ENCODE measurements at regions not wholly inside any gene's neighbourhood (a gene's known extent, or its start where the extent isn't known, plus 50 kb on each side); places are given as distances from the start of the nearest gene placed in this dataset.
"Not testable (repeated sequence)": the region's sequence is repeated elsewhere in the genome, so short reads cannot be mapped to it uniquely, and the experiment has no call there.

DNA sequence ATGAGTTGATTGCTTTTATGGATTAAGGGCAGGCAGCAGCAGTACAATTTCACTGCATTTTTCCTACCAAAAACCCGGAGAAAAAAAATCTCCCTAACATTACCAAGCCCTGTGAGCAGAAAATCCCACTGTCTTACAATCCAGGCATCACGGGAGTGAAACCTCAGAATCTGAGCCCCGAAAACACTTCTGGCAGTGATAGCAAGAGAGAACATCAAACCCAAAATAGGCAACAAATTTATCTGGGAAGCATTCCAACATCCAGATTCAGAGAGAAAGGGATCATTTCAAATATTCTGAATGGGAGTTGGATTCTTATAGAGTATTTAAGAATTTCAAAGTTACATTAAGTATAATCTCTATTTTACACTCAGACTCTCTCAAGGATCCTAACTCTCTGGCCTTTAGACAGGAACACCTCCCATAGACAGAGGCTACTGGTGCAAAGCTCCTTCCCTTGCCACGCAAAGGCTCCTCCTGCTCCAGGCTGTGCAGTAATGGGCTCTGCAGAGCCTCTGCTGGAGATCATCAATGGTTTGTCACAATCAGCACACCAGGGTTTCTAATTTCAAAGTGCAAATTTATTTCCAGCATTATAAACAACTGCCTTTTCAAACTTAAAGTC is 256.9 kb downstream of the PARM1 start:
- no peak for DNase-seq (ENCODE audit: low read depth)

GRCh38 chr4:75180790-75181776 is 248.2 kb downstream of the PARM1 start:
- no peak for DNase-seq (ENCODE audit: low read depth)

DNA sequence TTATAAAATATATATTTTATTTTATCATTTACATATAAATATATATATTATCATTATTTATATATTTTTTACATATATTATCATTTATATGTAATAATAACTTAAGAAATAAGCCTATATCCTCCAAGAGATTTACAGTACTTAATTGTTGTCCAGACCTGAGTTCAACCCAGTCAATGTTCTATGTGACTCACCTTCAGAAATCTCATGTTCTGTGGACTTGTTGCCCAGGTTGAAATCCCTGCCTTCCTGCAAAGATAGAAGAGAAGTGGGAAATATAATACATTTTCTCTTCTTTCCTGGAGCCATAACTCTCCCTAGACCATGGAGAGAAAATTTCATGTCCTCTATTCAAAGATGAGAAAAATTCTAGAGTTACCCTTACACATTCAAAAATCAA is 247.3 kb downstream of the PARM1 start:
- no peak for DNase-seq (ENCODE audit: low read depth)

DNA sequence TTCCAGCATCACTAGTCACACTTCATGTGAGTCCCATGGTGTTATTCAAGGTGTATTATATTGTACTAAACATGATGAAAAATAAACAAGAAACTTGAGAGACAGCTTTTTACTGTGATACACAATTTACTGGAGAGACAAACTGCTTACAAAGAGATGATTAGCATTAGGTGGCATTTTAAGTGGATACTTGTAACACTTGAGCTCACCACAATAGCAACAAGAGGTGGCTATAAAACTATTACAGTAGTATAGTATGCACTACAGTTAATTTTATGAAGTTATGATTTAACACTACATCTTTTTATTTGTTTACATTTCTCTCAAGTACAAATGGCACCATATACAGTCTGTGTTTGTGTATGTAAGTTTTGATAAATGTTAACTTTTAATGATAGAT is 246.6 kb downstream of the PARM1 start:
- no peak for DNase-seq (ENCODE audit: low read depth)

DNA sequence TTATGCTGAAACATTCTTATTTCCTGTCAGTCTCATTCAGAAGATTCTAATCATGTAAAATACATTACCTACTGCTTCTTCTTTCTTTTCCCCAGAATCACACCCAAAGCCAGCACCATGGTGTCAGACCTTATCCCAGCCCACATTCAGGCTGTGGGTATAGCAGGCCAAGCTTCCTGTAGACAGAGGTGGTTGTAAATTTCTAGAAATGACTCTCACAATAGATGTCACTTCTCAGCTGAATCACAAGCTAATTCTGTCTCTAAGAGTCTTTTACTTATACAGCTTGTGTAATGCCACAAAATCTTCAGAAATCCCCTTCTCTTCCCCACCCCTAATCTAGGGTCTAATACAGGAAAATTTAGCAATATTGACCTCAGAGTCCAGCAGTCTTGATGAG is 239.6 kb downstream of the PARM1 start:
- DNase-seq (ENCODE audit: low read depth): no peak

DNA sequence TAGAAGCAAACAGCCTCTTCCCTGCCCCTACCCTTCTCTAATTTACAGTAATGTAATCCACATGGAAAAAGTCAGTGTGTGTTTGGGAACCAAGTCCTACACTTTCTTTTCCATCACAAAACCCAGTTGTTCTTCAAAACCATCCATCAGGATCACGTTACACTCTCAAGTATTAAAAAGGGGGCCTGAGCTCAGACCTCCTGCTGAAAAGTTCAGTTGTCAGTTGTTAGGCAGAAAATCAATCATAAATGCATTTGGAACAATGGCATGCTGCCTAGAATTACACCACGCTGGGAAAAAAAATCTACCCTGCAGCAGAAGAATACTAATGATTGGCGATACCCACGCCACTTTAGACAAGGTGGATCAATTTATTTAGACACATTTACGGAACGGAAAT is 236.5 kb downstream of the PARM1 start:
- DNase-seq (ENCODE audit: low read depth): no peak

- no peak for DNase-seq (ENCODE audit: low read depth)
Measured at GRCh38 chr4:75169020-75169419, 236.1 kb downstream of the PARM1 start.

- no peak for DNase-seq (ENCODE audit: low read depth)
Measured at GRCh38 chr4:75168548-75168947, 235.6 kb downstream of the PARM1 start.

GRCh38 chr4:75165100-75165499 is 232.2 kb downstream of the PARM1 start:
- not testable (repeated sequence) for DNase-seq (ENCODE audit: low read depth)

GRCh38 chr4:75158451-75158850 is 225.5 kb downstream of the PARM1 start:
- no peak for DNase-seq (ENCODE audit: low read depth)

GRCh38 chr4:75154994-75155393 is 222.1 kb downstream of the PARM1 start:
- no peak for DNase-seq (ENCODE audit: low read depth)

GRCh38 chr4:75146223-75146622 is 213.3 kb downstream of the PARM1 start:
- DNase-seq (ENCODE audit: low read depth): no peak

GRCh38 chr4:75144475-75144874 is 211.6 kb downstream of the PARM1 start:
- DNase-seq (ENCODE audit: low read depth): no peak

- DNase-seq (ENCODE audit: low read depth): peak; percentile 11
Measured at GRCh38 chr4:75142850-75143249, 209.9 kb downstream of the PARM1 start.

DNA sequence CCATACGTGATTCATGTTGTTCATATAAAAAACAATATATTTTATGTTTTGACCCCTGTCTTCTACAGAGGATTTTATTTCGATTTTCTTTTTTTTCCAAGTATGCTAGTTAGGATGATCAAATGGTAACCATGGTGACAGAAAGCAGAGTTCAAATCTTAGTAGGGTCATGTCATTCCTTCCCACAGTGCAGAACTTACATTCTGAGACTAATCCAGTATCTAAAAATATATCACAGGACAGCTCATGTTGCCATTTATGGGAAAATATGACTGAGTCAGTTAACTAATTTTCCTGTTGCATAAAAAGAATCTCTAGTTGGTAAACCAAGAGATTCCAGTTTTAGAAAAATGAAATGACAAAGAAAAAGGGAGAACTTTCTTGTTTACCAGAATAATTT is 209.5 kb downstream of the PARM1 start:
- DNase-seq (ENCODE audit: low read depth): no peak

- DNase-seq (ENCODE audit: low read depth): no peak
Measured at GRCh38 chr4:75141162-75141561, 208.2 kb downstream of the PARM1 start.

GRCh38 chr4:75137302-75137701 is 204.4 kb downstream of the PARM1 start:
- no peak for DNase-seq (ENCODE audit: low read depth)

DNA sequence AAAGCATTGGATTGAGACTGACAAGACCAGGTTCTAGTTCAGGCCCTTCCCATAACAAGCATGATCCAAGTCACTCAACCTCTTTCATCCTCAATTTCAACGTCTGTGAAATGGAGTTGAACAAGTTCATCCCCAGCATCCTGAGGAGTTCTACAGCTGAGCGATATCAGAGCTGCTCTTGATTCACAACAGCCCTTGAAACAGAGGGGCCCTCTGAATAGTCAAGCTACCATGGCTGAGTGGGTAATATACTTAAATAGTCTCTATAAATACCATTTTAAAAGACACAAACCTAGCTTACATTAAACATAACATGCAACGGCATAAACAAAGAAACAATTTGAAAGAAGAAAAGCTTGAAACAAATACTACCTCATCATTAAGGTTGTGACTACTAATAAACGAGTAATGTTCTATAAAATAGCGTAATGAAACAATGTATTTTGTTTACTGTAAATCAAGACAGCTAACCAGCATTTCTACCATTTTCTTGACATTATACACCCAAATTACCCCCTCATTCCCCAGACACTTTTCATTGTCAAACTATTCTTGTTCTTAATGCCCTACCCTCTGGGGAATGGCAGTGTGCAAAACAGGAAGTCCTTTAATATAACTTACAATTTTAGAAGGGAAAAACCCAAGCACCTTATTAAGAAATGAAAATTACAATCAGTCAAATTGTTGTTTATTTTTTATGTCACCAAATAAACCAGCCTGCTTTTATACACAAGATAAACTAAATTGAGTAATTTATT is 202.3 kb downstream of the PARM1 start:
- DNase-seq (ENCODE audit: low read depth): no peak

DNA sequence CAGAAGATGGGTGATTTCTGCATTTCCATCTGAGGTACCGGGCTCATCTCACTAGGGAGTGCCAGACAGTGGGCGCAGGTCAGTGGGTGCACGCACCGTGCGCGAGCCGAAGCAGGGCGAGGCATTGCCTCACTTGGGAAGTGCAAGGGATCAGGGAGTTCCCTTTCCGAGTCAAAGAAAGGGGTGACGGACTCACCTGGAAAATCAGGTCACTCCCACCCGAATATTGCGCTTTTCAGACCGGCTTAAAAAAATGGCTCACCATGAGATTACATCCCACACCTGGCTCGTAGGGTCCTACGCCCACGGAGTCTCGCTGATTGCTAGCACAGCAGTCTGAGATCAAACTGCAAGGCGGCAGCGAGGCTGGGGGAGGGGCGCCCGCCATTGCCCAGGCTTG is 194.0 kb downstream of the PARM1 start:
- not testable (repeated sequence) for DNase-seq (ENCODE audit: low read depth)

DNA sequence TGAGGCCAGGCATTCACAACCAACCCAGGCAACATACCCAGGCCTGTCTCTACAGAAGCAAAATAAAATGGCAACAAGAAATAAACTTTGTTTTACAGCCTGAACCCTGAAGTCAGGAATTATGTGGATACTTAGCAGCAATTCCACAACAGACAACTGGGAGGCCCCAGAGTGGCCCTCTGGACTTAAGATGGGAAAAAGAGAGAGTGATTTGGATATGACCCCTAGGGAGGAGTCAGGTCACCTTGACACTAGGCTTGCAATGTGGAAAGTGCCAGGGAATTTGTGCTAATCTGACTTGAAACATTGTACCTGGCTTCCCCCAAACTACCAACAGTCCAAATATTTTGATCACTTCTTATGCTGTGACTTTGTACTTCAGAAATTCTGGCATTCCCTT is 193.1 kb downstream of the PARM1 start:
- no peak for DNase-seq (ENCODE audit: low read depth)

- no peak for DNase-seq (ENCODE audit: low read depth)
Measured at GRCh38 chr4:75122424-75123014, 189.6 kb downstream of the PARM1 start.

DNA sequence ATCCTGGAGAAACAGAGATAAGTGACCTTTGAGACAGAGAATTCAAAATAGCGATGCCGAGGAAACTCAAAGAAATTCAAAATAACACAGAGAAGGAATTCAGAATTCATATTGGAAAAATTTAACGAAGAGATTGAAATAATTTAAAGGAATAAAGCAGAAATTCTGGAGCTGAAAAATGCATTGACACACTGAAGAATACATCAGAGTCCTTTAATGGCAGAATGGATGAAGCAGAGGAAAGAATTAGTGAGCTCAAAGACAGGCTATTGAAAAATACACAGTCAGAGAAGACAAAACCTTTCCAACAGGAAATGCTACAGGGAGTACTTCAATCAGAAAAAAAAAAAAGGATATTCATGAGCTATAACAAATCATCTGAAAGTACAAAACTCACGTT is 185.8 kb downstream of the PARM1 start:
- no peak for DNase-seq (ENCODE audit: low read depth)
